ENCODE measurements at regions not wholly inside any gene's neighbourhood (a gene's known extent, or its start where the extent isn't known, plus 50 kb on each side); places are given as distances from the start of the nearest gene placed in this dataset.
A peak's percentile ranks its signal among the peaks of the same experiment; 100 is the strongest.
"Not testable (repeated sequence)": the region's sequence is repeated elsewhere in the genome, so short reads cannot be mapped to it uniquely, and the experiment has no call there.

DNA sequence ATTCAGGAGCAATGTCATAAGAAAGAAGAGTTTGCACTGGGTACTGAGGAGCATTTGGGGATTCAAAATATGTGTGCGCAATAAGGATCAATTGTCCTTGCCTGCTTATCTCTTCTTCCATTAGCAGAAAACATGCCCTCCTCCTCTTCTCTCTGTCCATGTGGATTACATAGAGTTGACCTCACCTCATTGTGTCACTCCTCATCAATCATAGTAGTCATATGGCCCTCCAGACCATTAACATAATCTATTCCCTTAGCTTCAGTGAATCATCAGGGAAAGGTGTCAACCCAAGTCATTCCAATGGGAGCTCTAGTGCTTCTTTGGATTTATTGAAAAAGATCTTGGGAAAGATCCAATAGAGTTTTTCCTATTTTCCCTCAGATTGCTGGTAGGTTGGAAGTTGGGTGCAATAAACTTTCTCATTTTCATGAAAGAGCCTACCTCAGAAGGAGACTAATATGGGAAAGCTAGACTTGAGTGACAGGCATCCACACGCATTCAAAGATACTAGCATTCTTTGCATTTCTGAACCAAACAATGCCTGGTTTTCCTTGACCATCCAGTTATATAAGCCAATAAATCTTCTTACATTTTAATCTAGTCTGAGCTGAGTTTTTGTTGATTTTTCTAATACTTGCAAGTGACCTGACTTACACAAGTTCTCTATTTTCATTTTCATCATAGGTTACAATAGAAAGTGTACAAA lies 71.5 kb upstream of the FAM13C start:
- no peak for DNase-seq
- Mint-ChIP-seq H3K9me3 (ENCODE audit: low read depth, unreplicated experiment) (no peaks in the 10 kb centered on the region), H3K27ac (ENCODE audit: unreplicated experiment) (no peak overlapping the region), H3K36me3 (ENCODE audit: insufficient read depth, unreplicated experiment) (no peaks in the 10 kb centered on the region), H3K4me3 (ENCODE audit: low read depth, unreplicated experiment) (no peak overlapping the region), H3K27me3 (ENCODE audit: unreplicated experiment) (peaks cover 28% of the 10 kb centered on the region), H3K4me1 (ENCODE audit: low read depth, unreplicated experiment) (peaks cover 18% of the 10 kb centered on the region)
- CTCF ChIA-PET, result no interaction called here
- TF ChIP-seq, protein P1, sequence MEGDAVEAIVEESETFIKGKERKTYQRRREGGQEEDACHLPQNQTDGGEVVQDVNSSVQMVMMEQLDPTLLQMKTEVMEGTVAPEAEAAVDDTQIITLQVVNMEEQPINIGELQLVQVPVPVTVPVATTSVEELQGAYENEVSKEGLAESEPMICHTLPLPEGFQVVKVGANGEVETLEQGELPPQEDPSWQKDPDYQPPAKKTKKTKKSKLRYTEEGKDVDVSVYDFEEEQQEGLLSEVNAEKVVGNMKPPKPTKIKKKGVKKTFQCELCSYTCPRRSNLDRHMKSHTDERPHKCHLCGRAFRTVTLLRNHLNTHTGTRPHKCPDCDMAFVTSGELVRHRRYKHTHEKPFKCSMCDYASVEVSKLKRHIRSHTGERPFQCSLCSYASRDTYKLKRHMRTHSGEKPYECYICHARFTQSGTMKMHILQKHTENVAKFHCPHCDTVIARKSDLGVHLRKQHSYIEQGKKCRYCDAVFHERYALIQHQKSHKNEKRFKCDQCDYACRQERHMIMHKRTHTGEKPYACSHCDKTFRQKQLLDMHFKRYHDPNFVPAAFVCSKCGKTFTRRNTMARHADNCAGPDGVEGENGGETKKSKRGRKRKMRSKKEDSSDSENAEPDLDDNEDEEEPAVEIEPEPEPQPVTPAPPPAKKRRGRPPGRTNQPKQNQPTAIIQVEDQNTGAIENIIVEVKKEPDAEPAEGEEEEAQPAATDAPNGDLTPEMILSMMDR (IDR thresholded peaks at IDR 0.05; ENCODE audit: unreplicated experiment), result no peak
- intact Hi-C loops (cut with micrococcal nuclease; ENCODE audit: unreplicated experiment), result no loop called here
- no TSS peak for BruUV-seq (replicated peaks)

DNA sequence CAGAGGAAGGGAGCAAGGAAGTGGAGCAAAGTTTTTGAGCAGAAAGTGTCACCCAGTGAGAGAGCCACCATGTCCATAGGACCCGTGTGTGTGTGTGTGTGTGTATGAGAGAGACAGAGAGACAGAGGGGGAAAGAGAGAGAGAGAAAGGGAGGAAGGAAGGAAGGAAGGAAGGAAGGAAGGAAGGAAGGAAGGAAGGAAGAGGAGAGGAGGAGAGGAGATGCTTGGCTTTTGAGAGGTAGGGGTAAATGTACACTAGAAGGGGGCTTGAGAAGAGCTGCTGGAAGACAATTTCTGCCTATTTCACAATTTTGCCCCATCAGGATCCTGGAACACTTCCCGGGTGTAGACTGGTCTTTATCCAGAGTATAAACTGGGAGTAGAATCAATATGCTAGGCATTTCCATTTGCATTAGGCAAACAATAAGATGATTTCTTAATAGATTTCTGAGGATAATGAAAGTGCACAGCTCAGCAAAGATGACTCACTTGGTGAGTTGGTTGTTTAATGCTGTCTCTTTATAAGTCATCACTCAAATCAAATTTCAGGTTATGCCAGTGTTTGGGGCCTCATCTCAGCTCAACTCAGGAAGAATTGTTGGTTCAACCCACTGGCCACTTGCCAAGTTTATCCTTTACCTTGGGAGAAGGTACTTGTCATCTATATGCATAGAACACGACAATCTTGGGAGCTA lies 70.0 kb upstream of the FAM13C start:
- BruUV-seq (replicated peaks), result no TSS peak
- CTCF ChIA-PET, result no interaction called here

DNA sequence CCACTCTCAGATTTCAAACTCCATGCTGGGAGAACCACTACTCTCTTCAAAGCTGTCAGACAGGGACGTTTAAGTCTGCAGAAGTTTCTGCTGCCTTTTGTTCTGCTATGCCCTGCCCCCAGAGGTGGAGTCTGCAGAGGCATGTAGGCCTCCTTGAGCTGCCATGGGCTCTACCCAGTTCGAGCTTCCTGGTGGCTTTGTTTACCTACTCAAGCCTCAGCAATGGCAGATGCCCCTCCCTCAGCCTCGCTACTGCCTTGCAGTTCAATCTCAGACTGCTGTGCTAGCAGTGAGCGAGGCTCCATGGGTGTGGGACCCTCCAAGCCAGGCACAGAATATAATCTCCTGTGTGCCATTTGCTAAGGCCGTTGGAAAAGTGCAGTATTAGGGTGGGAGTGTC lies 51.4 kb upstream of the FAM13C start:
- H3K9me3 Mint-ChIP-seq (ENCODE audit: low read depth, unreplicated experiment); intact Hi-C loops (cut with micrococcal nuclease; ENCODE audit: unreplicated experiment); H3K4me1 Mint-ChIP-seq (ENCODE audit: low read depth, unreplicated experiment); BruUV-seq (replicated peaks); CTCF ChIA-PET; H3K4me3 Mint-ChIP-seq (ENCODE audit: low read depth, unreplicated experiment); H3K36me3 Mint-ChIP-seq (ENCODE audit: insufficient read depth, unreplicated experiment); H3K27ac Mint-ChIP-seq (ENCODE audit: unreplicated experiment): not testable (repeated sequence)
- DNase-seq, result peak; percentile 35
- H3K27me3 Mint-ChIP-seq (ENCODE audit: unreplicated experiment), result peaks cover 34% of the 10 kb centered on the region

More for the DNA sequence above, 70.0 kb upstream of the FAM13C start:
- intact Hi-C loops (cut with micrococcal nuclease; ENCODE audit: unreplicated experiment), result no loop called here
- no peaks in the 10 kb centered on the region for H3K9me3 Mint-ChIP-seq (ENCODE audit: low read depth, unreplicated experiment)
- DNase-seq, result no peak
- peaks cover 18% of the 10 kb centered on the region for H3K4me1 Mint-ChIP-seq (ENCODE audit: low read depth, unreplicated experiment)
- H3K27me3 Mint-ChIP-seq (ENCODE audit: unreplicated experiment), result peaks cover 43% of the 10 kb centered on the region
- no peaks in the 10 kb centered on the region for H3K36me3 Mint-ChIP-seq (ENCODE audit: insufficient read depth, unreplicated experiment)
- no peak overlapping the region for H3K4me3 Mint-ChIP-seq (ENCODE audit: low read depth, unreplicated experiment)
- no peak overlapping the region for H3K27ac Mint-ChIP-seq (ENCODE audit: unreplicated experiment)
- TF ChIP-seq, protein P1 (IDR thresholded peaks at IDR 0.05; ENCODE audit: unreplicated experiment), result no peak
